Mammary epithelial cell (primary cell): ENCODE measurements at regions not wholly inside any gene's neighbourhood (a gene's known extent, or its start where the extent isn't known, plus 50 kb on each side); places are given as distances from the start of the nearest gene placed in this dataset.

Source experiments
- CTCF ChIP-seq, 2 donors: IDR thresholded peaks in 1 of 2; conservative IDR thresholded peaks in 1 of 2; 2 replicates each; pipeline ENCODE4 v1.5.1; 2011 to 2012; ENCODE audit warnings: inconsistent platforms in 2 of 2, low read length in 2 of 2, mild to moderate bottlenecking in 2 of 2, control low read depth in 1 of 2, low read depth in 1 of 2; ENCODE audit not compliant: insufficient read depth in 1 of 2; ENCODE audit errors: extremely low read depth in 1 of 2
- EZH2 ChIP-seq: IDR thresholded peaks from 2 replicates; pipeline ENCODE4 v1.6.1; 2012; ENCODE audit warnings: low read length, inconsistent platforms, borderline replicate concordance

- TF ChIP-seq CTCF (conservative IDR thresholded peaks at IDR 0.05 in 1 of 2, IDR thresholded peaks at IDR 0.05 in 1 of 2; ENCODE audit: extremely low read depth in 1 of 2, insufficient read depth in 1 of 2, low read depth in 1 of 2, low read length in 2 of 2) (no peak), EZH2 (no peak)
Observed at GRCh38 chr18:5643288-5643687, 99.5 kb upstream of the EPB41L3 start.
